Left ventricle myocardium inferior (tissue), 1 donor: ENCODE measurements at regions not wholly inside any gene's neighbourhood (a gene's known extent, or its start where the extent isn't known, plus 50 kb on each side); places are given as distances from the start of the nearest gene placed in this dataset.

Experiments
- DNase-seq: peaks from one replicate; pipeline ENCODE4 v3.0.0-alpha.2; 2020
- H3K27ac ChIP-seq: fragments of 200-600 bp; replicated peaks from 2 replicates; pipeline ENCODE4 v1.8.0; 2021
- H3K27me3 ChIP-seq: fragments of 200-600 bp; 2 replicates; pipeline ENCODE4 v1.8.0; 2021; ENCODE audit warnings: low read depth
- H3K36me3 ChIP-seq: fragments of 200-600 bp; 2 replicates; pipeline ENCODE4 v1.8.0; 2021
- H3K4me1 ChIP-seq: fragments of 200-600 bp; 2 replicates; pipeline ENCODE4 v1.8.0; 2021
- H3K4me3 ChIP-seq: fragments of 200-600 bp; 2 replicates; pipeline ENCODE4 v1.8.0; 2021; ENCODE audit warnings: mild to moderate bottlenecking, moderate library complexity
- H3K9me3 ChIP-seq: fragments of 200-600 bp; replicated peaks from 2 replicates; pipeline ENCODE4 v1.8.0; 2021
- intact Hi-C: fragments of 100-400 bp; cut with micrococcal nuclease; formaldehyde crosslinking; loops from one replicate; pipeline ENCODE4 v1.11.0; 2022
- TF ChIP-seq, protein P1 (sequence below): fragments of 200-600 bp; IDR thresholded peaks from 2 replicates; pipeline ENCODE4 v1.8.0; 2021; ENCODE audit warnings: antibody characterized with exemption, mild to moderate bottlenecking, borderline replicate concordance
- donor health status: DM: no; HTN: yes; CAD: no; lungs with severe emphysema.

DNA sequence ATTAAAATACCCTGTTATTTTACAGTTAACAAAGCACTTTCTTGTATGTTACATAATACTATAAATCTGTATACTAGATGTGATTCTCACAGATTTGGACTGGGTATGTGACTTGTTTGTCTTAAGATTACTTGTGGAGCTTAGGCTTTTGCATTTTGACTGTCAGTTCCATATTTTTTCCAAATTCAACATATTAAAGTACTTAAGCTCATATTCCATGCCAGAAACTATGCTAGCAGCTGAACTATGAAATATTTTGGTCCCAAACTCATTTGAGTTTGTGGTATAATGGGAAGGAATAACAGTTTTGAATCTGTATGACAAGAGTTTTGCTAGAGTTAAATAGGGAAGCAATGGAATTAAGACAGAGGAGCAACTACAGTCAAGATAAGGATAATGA, 841.4 kb downstream of the JRKL start:
- intact Hi-C loops, result no loop called here
- TF ChIP-seq, protein P1, sequence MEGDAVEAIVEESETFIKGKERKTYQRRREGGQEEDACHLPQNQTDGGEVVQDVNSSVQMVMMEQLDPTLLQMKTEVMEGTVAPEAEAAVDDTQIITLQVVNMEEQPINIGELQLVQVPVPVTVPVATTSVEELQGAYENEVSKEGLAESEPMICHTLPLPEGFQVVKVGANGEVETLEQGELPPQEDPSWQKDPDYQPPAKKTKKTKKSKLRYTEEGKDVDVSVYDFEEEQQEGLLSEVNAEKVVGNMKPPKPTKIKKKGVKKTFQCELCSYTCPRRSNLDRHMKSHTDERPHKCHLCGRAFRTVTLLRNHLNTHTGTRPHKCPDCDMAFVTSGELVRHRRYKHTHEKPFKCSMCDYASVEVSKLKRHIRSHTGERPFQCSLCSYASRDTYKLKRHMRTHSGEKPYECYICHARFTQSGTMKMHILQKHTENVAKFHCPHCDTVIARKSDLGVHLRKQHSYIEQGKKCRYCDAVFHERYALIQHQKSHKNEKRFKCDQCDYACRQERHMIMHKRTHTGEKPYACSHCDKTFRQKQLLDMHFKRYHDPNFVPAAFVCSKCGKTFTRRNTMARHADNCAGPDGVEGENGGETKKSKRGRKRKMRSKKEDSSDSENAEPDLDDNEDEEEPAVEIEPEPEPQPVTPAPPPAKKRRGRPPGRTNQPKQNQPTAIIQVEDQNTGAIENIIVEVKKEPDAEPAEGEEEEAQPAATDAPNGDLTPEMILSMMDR, result no peak
- no peaks in the 10 kb centered on the region for H3K4me1 ChIP-seq
- no peak overlapping the region for H3K4me3 ChIP-seq
- no peaks in the 10 kb centered on the region for H3K36me3 ChIP-seq
- DNase-seq, result no peak
- H3K27ac ChIP-seq, result no peak overlapping the region
- H3K27me3 ChIP-seq, result no peaks in the 10 kb centered on the region
- no peaks in the 10 kb centered on the region for H3K9me3 ChIP-seq

DNA sequence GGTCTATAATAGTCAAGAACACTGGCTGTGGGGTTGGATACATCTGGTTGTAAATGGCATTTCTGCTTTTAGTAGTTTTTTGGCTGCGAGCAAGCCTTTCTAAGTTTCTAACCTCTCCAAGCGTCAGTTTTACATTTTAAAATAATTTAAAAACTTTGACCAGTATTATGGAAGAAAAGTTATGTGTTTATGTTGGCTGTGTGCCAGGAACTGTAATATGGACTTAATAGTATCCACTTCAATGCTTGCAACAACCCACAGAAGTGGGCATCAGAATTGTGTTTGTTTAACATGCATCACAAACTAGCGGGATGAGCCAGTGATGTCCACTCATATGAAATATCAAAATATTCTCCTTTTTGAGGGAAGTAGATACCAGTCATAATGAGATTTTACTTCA, 844.2 kb downstream of the JRKL start:
- no peaks in the 10 kb centered on the region for H3K27me3 ChIP-seq
- no peaks in the 10 kb centered on the region for H3K36me3 ChIP-seq
- no peak for DNase-seq
- intact Hi-C loops, result no loop called here
- TF ChIP-seq, protein P1, result no peak
- H3K27ac ChIP-seq, result no peak overlapping the region
- H3K4me3 ChIP-seq, result no peak overlapping the region
- no peaks in the 10 kb centered on the region for H3K9me3 ChIP-seq
- H3K4me1 ChIP-seq, result no peaks in the 10 kb centered on the region

DNA sequence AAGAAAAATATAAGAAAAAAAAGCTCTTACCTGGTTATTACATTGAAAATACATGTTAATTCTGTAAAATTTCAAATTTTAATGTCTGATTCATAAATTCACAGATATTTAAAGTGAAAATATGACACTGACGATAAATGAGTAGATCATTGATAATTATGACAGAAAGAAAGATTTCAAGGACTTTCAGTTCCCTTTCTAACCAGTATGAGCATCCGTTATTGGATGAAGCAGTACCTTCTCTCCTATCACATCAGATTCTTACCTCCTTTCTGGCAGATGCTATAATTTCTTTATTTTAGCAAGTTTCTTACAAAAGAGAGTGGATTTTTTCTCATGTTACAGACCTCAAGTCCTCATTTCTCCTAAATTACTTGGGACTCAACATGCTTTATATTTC, 847.3 kb downstream of the JRKL start:
- intact Hi-C loops, result no loop called here

DNA sequence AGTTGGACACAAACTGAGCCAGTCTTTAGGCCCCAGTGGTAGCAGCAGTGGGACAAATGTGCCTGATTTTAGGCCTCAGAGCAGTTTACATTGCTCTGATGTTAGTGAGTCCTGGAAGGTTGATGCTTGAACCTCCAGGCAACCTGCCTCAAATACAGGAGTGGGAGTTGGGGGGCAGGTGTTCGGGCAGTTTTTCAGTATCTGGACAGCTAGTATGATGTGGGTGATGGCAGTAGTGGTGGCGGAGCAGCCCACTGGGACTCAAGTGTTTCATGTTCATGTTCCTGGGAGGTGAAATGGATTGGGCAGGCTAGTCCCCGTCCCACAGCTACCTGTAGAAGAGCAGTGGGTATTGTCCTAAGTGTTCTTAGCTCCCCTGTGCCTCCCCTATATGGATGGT, 857.8 kb downstream of the JRKL start:
- intact Hi-C loops, result no loop called here
- no peaks in the 10 kb centered on the region for H3K4me1 ChIP-seq
- no peak for DNase-seq
- TF ChIP-seq, protein P1, result no peak
- H3K36me3 ChIP-seq, result no peaks in the 10 kb centered on the region
- no peak overlapping the region for H3K4me3 ChIP-seq
- no peak overlapping the region for H3K27ac ChIP-seq
- no peaks in the 10 kb centered on the region for H3K27me3 ChIP-seq
- peaks cover 7% of the 10 kb centered on the region for H3K9me3 ChIP-seq

More for the DNA sequence above, 847.3 kb downstream of the JRKL start:
- Histone ChIP-seq H3K27ac (no peak overlapping the region), H3K36me3 (no peaks in the 10 kb centered on the region), H3K27me3 (no peaks in the 10 kb centered on the region), H3K9me3 (no peaks in the 10 kb centered on the region), H3K4me1 (no peaks in the 10 kb centered on the region), H3K4me3 (no peak overlapping the region)
- DNase-seq, result no peak
- TF ChIP-seq, protein P1, result no peak

GRCh38 chr11:97254790-97255189, 865.0 kb downstream of the JRKL start:
- intact Hi-C loops, result no loop called here
- no peak overlapping the region for H3K4me3 ChIP-seq
- no peaks in the 10 kb centered on the region for H3K36me3 ChIP-seq
- peaks cover 11% of the 10 kb centered on the region for H3K4me1 ChIP-seq
- DNase-seq, result no peak
- H3K27ac ChIP-seq, result peak overlapping the region; percentile 48
- no peaks in the 10 kb centered on the region for H3K9me3 ChIP-seq
- TF ChIP-seq, protein P1, result no peak
- H3K27me3 ChIP-seq, result no peaks in the 10 kb centered on the region

- no peak overlapping the region for H3K4me3 ChIP-seq
- no peak for DNase-seq
- H3K27ac ChIP-seq, result no peak overlapping the region
- TF ChIP-seq, protein P1, result no peak
- no peaks in the 10 kb centered on the region for H3K9me3 ChIP-seq
- no peaks in the 10 kb centered on the region for H3K36me3 ChIP-seq
- no peaks in the 10 kb centered on the region for H3K27me3 ChIP-seq
- intact Hi-C loops, result no loop called here
- peaks cover 8% of the 10 kb centered on the region for H3K4me1 ChIP-seq
Measured at GRCh38 chr11:97259434-97259833, 869.6 kb downstream of the JRKL start.
